Caco-2 (cell line): ENCODE measurements at regions not wholly inside any gene's neighbourhood (a gene's known extent, or its start where the extent isn't known, plus 50 kb on each side); places are given as distances from the start of the nearest gene placed in this dataset.

Experiments used
- BruUV-seq: library from RNA; stranded (reverse); fragments of 400-500 nt; replicated peaks from 2 replicates; lab custom pipeline; 2021; lab: Mats Ljungman, UMichigan
- CTCF ChIA-PET: fragments of 300-600 bp; sonication (Branson Sonifier 250); formaldehyde crosslinking; loops from one replicate; lab custom pipeline; 2022; ENCODE audit warnings: antibody characterized with exemption; lab: Charles Lee
- POLR2A ChIA-PET: fragments of 300-600 bp; sonication (Branson Sonifier 250); formaldehyde crosslinking; loops from one replicate; lab custom pipeline; 2022; ENCODE audit warnings: antibody characterized with exemption; lab: Charles Lee
- DNase-seq, 2 experiments: peaks; one replicate each; pipeline versions ENCODE4 v3.0.0 to v3.0.0-alpha.2; 2020 to 2022
- H3K27me3 ChIP-seq: replicated peaks from 2 replicates; pipeline ENCODE4 v1.6.0; 2011; ENCODE audit warnings: low read length; ENCODE audit not compliant: control insufficient read depth, insufficient read depth
- H3K36me3 ChIP-seq: 2 replicates; pipeline ENCODE4 v1.5.1; 2011; ENCODE audit warnings: low read length; ENCODE audit not compliant: control insufficient read depth, insufficient read depth
- H3K4me1 ChIP-seq: fragments of 250-450 bp; sonication (Bioruptor Pico); 2 replicates; pipeline ENCODE4 v1.5.1; 2020; ENCODE audit warnings: mild to moderate bottlenecking
- H3K4me3 ChIP-seq: 2 replicates; pipeline ENCODE4 v1.5.1; 2011; ENCODE audit warnings: low read depth, mild to moderate bottlenecking, control low read depth, low read length
- H3K9me3 ChIP-seq: fragments of 250-450 bp; sonication (Bioruptor Pico); 2 replicates; pipeline ENCODE4 v1.5.1; 2020; ENCODE audit warnings: mild to moderate bottlenecking, moderate library complexity
- H3K27ac Mint-ChIP-seq: one replicate; pipeline ENCODE4 v1.8.0; 2022; ENCODE audit warnings: mixed read lengths; ENCODE audit not compliant: unreplicated experiment
- H3K27me3 Mint-ChIP-seq: one replicate; pipeline ENCODE4 v1.8.0; 2022; ENCODE audit warnings: mixed read lengths; ENCODE audit not compliant: insufficient read depth, unreplicated experiment
- H3K36me3 Mint-ChIP-seq: one replicate; pipeline ENCODE4 v1.8.0; 2022; ENCODE audit warnings: mild to moderate bottlenecking, mixed read lengths; ENCODE audit not compliant: insufficient read depth, unreplicated experiment
- H3K4me1 Mint-ChIP-seq: one replicate; pipeline ENCODE4 v1.8.0; 2022; ENCODE audit warnings: low read depth, mixed read lengths; ENCODE audit not compliant: unreplicated experiment
- H3K4me3 Mint-ChIP-seq: one replicate; pipeline ENCODE4 v1.8.0; 2022; ENCODE audit warnings: mild to moderate bottlenecking, moderate library complexity, mixed read lengths; ENCODE audit not compliant: unreplicated experiment
- H3K9me3 Mint-ChIP-seq: one replicate; pipeline ENCODE4 v1.8.0; 2022; ENCODE audit warnings: mixed read lengths; ENCODE audit not compliant: unreplicated experiment
- CTCF ChIP-seq, 2 experiments: fragments of 200-600 bp in 1 of 2; IDR thresholded peaks; 1 replicate in 1 of 2; 2 replicates in 1 of 2; pipeline versions ENCODE4 v1.5.1 to v1.8.0; 2011 to 2022; ENCODE audit warnings: antibody characterized with exemption in 1 of 2, control low read depth in 1 of 2, inconsistent platforms in 1 of 2, low read depth in 1 of 2, low read length in 1 of 2, mild to moderate bottlenecking in 1 of 2, moderate library complexity in 1 of 2; ENCODE audit not compliant: insufficient read depth in 1 of 2, severe bottlenecking in 1 of 2, unreplicated experiment in 1 of 2
- intact Hi-C: fragments of 100-400 bp; cut with micrococcal nuclease; formaldehyde crosslinking; loops from one replicate; pipeline ENCODE4 v1.10.0; 2022; ENCODE audit not compliant: unreplicated experiment

- DNase-seq, result no peak
- CTCF ChIA-PET, result no interaction called here
- no peaks in the 10 kb centered on the region for H3K9me3 Mint-ChIP-seq
- no TSS peak for BruUV-seq
- 0 out of 2 replicates have a peak, but pooled peaks cover 2% of the 10 kb centered on the region for H3K27me3 ChIP-seq
- H3K27me3 Mint-ChIP-seq, result peaks cover 26% of the 10 kb centered on the region
- H3K36me3 Mint-ChIP-seq, result no peaks in the 10 kb centered on the region
- POLR2A ChIA-PET, result no interaction called here
- intact Hi-C loops, result no loop called here
- no peak overlapping the region for H3K4me3 Mint-ChIP-seq
- TF ChIP-seq CTCF (IDR thresholded peaks at IDR 0.05; ENCODE audit: insufficient read depth in 1 of 2, low read depth in 1 of 2, low read length in 1 of 2, severe bottlenecking in 1 of 2, unreplicated experiment in 1 of 2), result no peak
- no peaks in the 10 kb centered on the region for H3K4me1 Mint-ChIP-seq
- H3K36me3 ChIP-seq, result no peaks in the 10 kb centered on the region
- no peaks in the 10 kb centered on the region for H3K9me3 ChIP-seq
- no peak overlapping the region for H3K4me3 ChIP-seq
- no peaks in the 10 kb centered on the region for H3K4me1 ChIP-seq
- H3K27ac Mint-ChIP-seq, result no peak overlapping the region
Measured at GRCh38 chr10:7491230-7491629, 80.4 kb upstream of the SFMBT2 start.

GRCh38 chr10:7488418-7488829 lies 77.6 kb upstream of the SFMBT2 start:
- Mint-ChIP-seq H3K4me1 (no peaks in the 10 kb centered on the region), H3K27ac (no peak overlapping the region), H3K9me3 (no peaks in the 10 kb centered on the region), H3K27me3 (peaks cover 24% of the 10 kb centered on the region), H3K36me3 (no peaks in the 10 kb centered on the region), H3K4me3 (no peak overlapping the region)
- BruUV-seq, result no TSS peak
- Histone ChIP-seq H3K27me3 (peaks cover 2% of the 10 kb centered on the region; the same call in 1 of the 2 replicates), H3K36me3 (no peaks in the 10 kb centered on the region), H3K4me3 (no peak overlapping the region), H3K9me3 (no peaks in the 10 kb centered on the region), H3K4me1 (no peaks in the 10 kb centered on the region)
- intact Hi-C loops, result no loop called here
- no peak for DNase-seq
- ChIA-PET CTCF (no interaction called here), POLR2A (no interaction called here)
- TF ChIP-seq CTCF (IDR thresholded peaks at IDR 0.05; ENCODE audit: insufficient read depth in 1 of 2, low read depth in 1 of 2, low read length in 1 of 2, severe bottlenecking in 1 of 2, unreplicated experiment in 1 of 2), result no peak

GRCh38 chr10:7487528-7487927 lies 76.7 kb upstream of the SFMBT2 start:
- no peak for DNase-seq
- H3K9me3 Mint-ChIP-seq, result no peaks in the 10 kb centered on the region
- no peak overlapping the region for H3K4me3 ChIP-seq
- no peaks in the 10 kb centered on the region for H3K4me1 Mint-ChIP-seq
- no peaks in the 10 kb centered on the region for H3K9me3 ChIP-seq
- H3K4me3 Mint-ChIP-seq, result no peak overlapping the region
- H3K27me3 Mint-ChIP-seq, result peaks cover 23% of the 10 kb centered on the region
- ChIA-PET POLR2A (no interaction called here), CTCF (no interaction called here)
- no peaks in the 10 kb centered on the region for H3K36me3 Mint-ChIP-seq
- no TSS peak for BruUV-seq
- no peaks in the 10 kb centered on the region for H3K4me1 ChIP-seq
- no peaks in the 10 kb centered on the region for H3K36me3 ChIP-seq
- H3K27me3 ChIP-seq, result peaks cover 2% of the 10 kb centered on the region; the same call in 1 of the 2 replicates
- no peak for TF ChIP-seq CTCF (IDR thresholded peaks at IDR 0.05; ENCODE audit: insufficient read depth in 1 of 2, low read depth in 1 of 2, low read length in 1 of 2, severe bottlenecking in 1 of 2, unreplicated experiment in 1 of 2)
- H3K27ac Mint-ChIP-seq, result no peak overlapping the region
- intact Hi-C loops, result no loop called here
